HEK293 (cell line): ENCODE measurements at regions not wholly inside any gene's neighbourhood (a gene's known extent, or its start where the extent isn't known, plus 50 kb on each side); places are given as distances from the start of the nearest gene placed in this dataset.

ENCODE experiments used
- CTCF ChIA-PET: fragments of 350-600 bp; formaldehyde crosslinking; extraction: SDS; loops from one replicate; lab custom pipeline; 2021; ENCODE audit warnings: antibody characterized with exemption; lab: Yijun Ruan, JAX
- POLR2A ChIA-PET: fragments of 300-600 bp; formaldehyde crosslinking; extraction: SDS; loops from one replicate; lab custom pipeline; 2020; ENCODE audit warnings: antibody characterized with exemption, inconsistent platforms; lab: Yijun Ruan, JAX
- H3K27ac ChIP-seq: fragments of 200-500 bp; sonication (Bioruptor generic); 2 replicates; pipeline ENCODE4 v1.5.1; 2014; ENCODE audit warnings: low read depth, low read length, control low read depth, inconsistent platforms; ENCODE audit errors: extremely low read depth
- H3K36me3 ChIP-seq, 2 experiments: fragments of 200-500 bp in 1 of 2; sonication (Bioruptor generic) in 1 of 2; 1 replicate in 1 of 2; 2 replicates in 1 of 2; pipeline ENCODE4 v1.5.1; 2014 to 2017; ENCODE audit warnings: inconsistent platforms in 2 of 2, low read length in 2 of 2; ENCODE audit not compliant: control insufficient read depth in 2 of 2, insufficient read depth in 1 of 2
- H3K4me1 ChIP-seq: fragments of 200-500 bp; sonication (Bioruptor generic); 2 replicates; pipeline ENCODE4 v1.5.1; 2014; ENCODE audit warnings: mild to moderate bottlenecking, low read length, inconsistent platforms; ENCODE audit not compliant: control insufficient read depth, insufficient read depth
- H3K4me3 ChIP-seq: 2 replicates; pipeline ENCODE4 v1.5.1; 2011; ENCODE audit warnings: low read depth, mild to moderate bottlenecking, control low read depth, low read length, moderate library complexity
- H3K9me3 ChIP-seq: fragments of 200-500 bp; sonication (Bioruptor generic); 2 replicates; pipeline ENCODE4 v1.5.1; 2014; ENCODE audit warnings: low read depth, low read length, inconsistent platforms; ENCODE audit not compliant: control insufficient read depth, insufficient read depth
- GFI1B ChIP-seq: fragments of 450-650 bp; formaldehyde crosslinking; IDR thresholded peaks from 2 replicates; pipeline ENCODE4 v1.5.1; 2016; ENCODE audit warnings: missing biosample characterization, missing genetic modification characterization
- KLF7 ChIP-seq: fragments of 450-650 bp; formaldehyde crosslinking; IDR thresholded peaks from 2 replicates; pipeline ENCODE4 v1.5.1; 2016; ENCODE audit warnings: missing biosample characterization, missing genetic modification characterization, borderline replicate concordance
- KLF9 ChIP-seq: fragments of 450-650 bp; formaldehyde crosslinking; IDR thresholded peaks from 2 replicates; pipeline ENCODE4 v1.5.1; 2016; ENCODE audit warnings: missing biosample characterization, missing genetic modification characterization, low read depth
- SCRT1 ChIP-seq: fragments of 450-650 bp; formaldehyde crosslinking; IDR thresholded peaks from 2 replicates; pipeline ENCODE4 v1.5.1; 2016; ENCODE audit warnings: missing biosample characterization, missing genetic modification characterization, borderline replicate concordance
- SCRT2 ChIP-seq: fragments of 450-650 bp; formaldehyde crosslinking; IDR thresholded peaks from 2 replicates; pipeline ENCODE4 v1.5.1; 2016; ENCODE audit warnings: missing biosample characterization, missing genetic modification characterization
- TSHZ1 ChIP-seq: fragments of 450-650 bp; formaldehyde crosslinking; IDR thresholded peaks from 2 replicates; pipeline ENCODE4 v1.5.1; 2016; ENCODE audit warnings: missing biosample characterization, missing genetic modification characterization, borderline replicate concordance
- ZBTB11 ChIP-seq: fragments of 450-650 bp; formaldehyde crosslinking; conservative IDR thresholded peaks from 2 replicates; pipeline ENCODE4 v1.5.1; 2016; ENCODE audit warnings: low read depth, missing biosample characterization, missing genetic modification characterization
- ZBTB26 ChIP-seq: fragments of 450-650 bp; formaldehyde crosslinking; optimal IDR thresholded peaks from 2 replicates; pipeline ENCODE3; 2016; ENCODE audit warnings: missing biosample characterization, mild to moderate bottlenecking, missing genetic modification characterization
- ZNF112 ChIP-seq: fragments of 450-650 bp; formaldehyde crosslinking; IDR thresholded peaks from 2 replicates; pipeline ENCODE4 v1.5.0; 2017; ENCODE audit warnings: missing biosample characterization, missing genetic modification characterization
- ZNF138 ChIP-seq: fragments of 450-650 bp; formaldehyde crosslinking; IDR thresholded peaks from 2 replicates; pipeline ENCODE4 v1.5.1; 2016; ENCODE audit warnings: missing biosample characterization, missing genetic modification characterization, borderline replicate concordance
- ZNF140 ChIP-seq: fragments of 450-650 bp; formaldehyde crosslinking; IDR thresholded peaks from 2 replicates; pipeline ENCODE4 v1.5.1; 2016; ENCODE audit warnings: missing biosample characterization, missing genetic modification characterization
- ZNF155 ChIP-seq: fragments of 450-650 bp; formaldehyde crosslinking; IDR thresholded peaks from 2 replicates; pipeline ENCODE4 v1.5.1; 2016; ENCODE audit warnings: missing biosample characterization, missing genetic modification characterization
- ZNF2 ChIP-seq: fragments of 450-650 bp; formaldehyde crosslinking; IDR thresholded peaks from 2 replicates; pipeline ENCODE4 v1.5.1; 2016; ENCODE audit warnings: missing biosample characterization, missing genetic modification characterization
- ZNF394 ChIP-seq: fragments of 450-650 bp; formaldehyde crosslinking; IDR thresholded peaks from 2 replicates; pipeline ENCODE4 v1.5.1; 2016; ENCODE audit warnings: missing biosample characterization, missing genetic modification characterization, mild to moderate bottlenecking, moderate library complexity, borderline replicate concordance
- ZNF48 ChIP-seq: fragments of 450-650 bp; formaldehyde crosslinking; IDR thresholded peaks from 2 replicates; pipeline ENCODE4 v1.5.1; 2016; ENCODE audit warnings: missing biosample characterization, missing genetic modification characterization
- ZNF488 ChIP-seq: fragments of 450-650 bp; formaldehyde crosslinking; IDR thresholded peaks from 2 replicates; pipeline ENCODE4 v1.5.1; 2016; ENCODE audit warnings: missing biosample characterization, missing genetic modification characterization
- ZNF513 ChIP-seq: fragments of 450-650 bp; IDR thresholded peaks from 2 replicates; pipeline ENCODE4 v1.5.1; 2018; ENCODE audit warnings: missing biosample characterization, missing genetic modification characterization
- ZNF521 ChIP-seq: fragments of 450-650 bp; formaldehyde crosslinking; IDR thresholded peaks from 2 replicates; pipeline ENCODE4 v1.5.1; 2017; ENCODE audit warnings: missing biosample characterization, mild to moderate bottlenecking, missing genetic modification characterization
- ZNF571 ChIP-seq: fragments of 450-650 bp; formaldehyde crosslinking; IDR thresholded peaks from 2 replicates; pipeline ENCODE4 v1.5.0; 2017; ENCODE audit warnings: missing biosample characterization, missing genetic modification characterization
- ZNF580 ChIP-seq: fragments of 450-650 bp; formaldehyde crosslinking; IDR thresholded peaks from 2 replicates; pipeline ENCODE4 v1.5.1; 2016; ENCODE audit warnings: missing biosample characterization, missing genetic modification characterization
- ZNF664 ChIP-seq: fragments of 450-650 bp; formaldehyde crosslinking; IDR thresholded peaks from 2 replicates; pipeline ENCODE4 v1.5.1; 2016; ENCODE audit warnings: missing biosample characterization, missing genetic modification characterization
- ZNF777 ChIP-seq: fragments of 450-650 bp; formaldehyde crosslinking; IDR thresholded peaks from 2 replicates; pipeline ENCODE4 v1.5.1; 2017; ENCODE audit warnings: missing biosample characterization, missing genetic modification characterization, borderline replicate concordance
- ZNF843 ChIP-seq: fragments of 450-650 bp; formaldehyde crosslinking; IDR thresholded peaks from 2 replicates; pipeline ENCODE4 v1.5.1; 2016; ENCODE audit warnings: missing biosample characterization, missing genetic modification characterization
- ZSCAN23 ChIP-seq: fragments of 450-650 bp; formaldehyde crosslinking; IDR thresholded peaks from 2 replicates; pipeline ENCODE4 v1.5.1; 2016; ENCODE audit warnings: missing biosample characterization, missing genetic modification characterization
- ZSCAN30 ChIP-seq: fragments of 450-650 bp; IDR thresholded peaks from 2 replicates; pipeline ENCODE4 v1.5.1; 2018; ENCODE audit warnings: missing biosample characterization, mild to moderate bottlenecking, missing genetic modification characterization, moderate library complexity

GRCh38 chr3:41030220-41030619 lies 169.1 kb upstream of the CTNNB1 start:
- POLR2A ChIA-PET = no interaction called here
- CTCF ChIA-PET = no interaction called here
- H3K9me3 ChIP-seq = no peaks in the 10 kb centered on the region
- no peak overlapping the region for H3K4me3 ChIP-seq
- TF ChIP-seq GFI1B (tag by site-specific recombination) (no peak), ZSCAN30 (no peak), SCRT1 (no peak), ZNF138 (no peak), KLF9 (tag by site-specific recombination) (no peak), ZNF2 (no peak), ZNF48 (no peak), ZNF155 (tag by site-specific recombination) (no peak), ZBTB26 (no peak), ZNF394 (tag by site-specific recombination) (no peak), ZNF140 (tag by site-specific recombination) (no peak), ZNF571 (no peak)
- no peaks in the 10 kb centered on the region for H3K36me3 ChIP-seq
- H3K27ac ChIP-seq = no peak overlapping the region
- H3K4me1 ChIP-seq = no peaks in the 10 kb centered on the region

GRCh38 chr3:41031401-41031800 lies 167.9 kb upstream of the CTNNB1 start:
- POLR2A ChIA-PET = no interaction called here
- no peaks in the 10 kb centered on the region for H3K9me3 ChIP-seq
- H3K36me3 ChIP-seq = no peaks in the 10 kb centered on the region
- H3K27ac ChIP-seq = no peak overlapping the region
- no peaks in the 10 kb centered on the region for H3K4me1 ChIP-seq
- TF ChIP-seq ZNF513 (no peak), ZNF580 (tag by site-specific recombination) (no peak), ZBTB11 (tag by site-specific recombination) (no peak), ZNF488 (tag by site-specific recombination) (no peak), ZNF521 (tag by site-specific recombination) (no peak), SCRT2 (tag by site-specific recombination) (no peak), TSHZ1 (tag by site-specific recombination) (no peak), ZNF112 (tag by site-specific recombination) (no peak), ZSCAN23 (no peak), ZNF664 (tag by site-specific recombination) (no peak), KLF7 (no peak), ZNF843 (tag by site-specific recombination) (no peak), ZNF777 (no peak)
- CTCF ChIA-PET = no interaction called here
- no peak overlapping the region for H3K4me3 ChIP-seq
